OCI-LY1 (cell line): ENCODE measurements at regions not wholly inside any gene's neighbourhood (a gene's known extent, or its start where the extent isn't known, plus 50 kb on each side); places are given as distances from the start of the nearest gene placed in this dataset.
A peak's percentile ranks its signal among the peaks of the same experiment; 100 is the strongest.

Experiments used
- H2AFZ ChIP-seq: fragments of 200-600 bp; sonication (generic), shearing (Covaris generic); 2 replicates; pipeline ENCODE4 v1.6.0; 2014; ENCODE audit warnings: antibody characterized with exemption, mild to moderate bottlenecking, low read length
- H3F3A ChIP-seq: fragments of 200-600 bp; sonication (generic), shearing (Covaris generic); 2 replicates; pipeline ENCODE4 v1.6.0; 2014; ENCODE audit warnings: mild to moderate bottlenecking, antibody characterized with exemption, low read length, moderate library complexity; ENCODE audit not compliant: insufficient read depth
- H3K27ac ChIP-seq: fragments of 200-600 bp; sonication (generic); 2 replicates; pipeline ENCODE4 v1.5.1; 2014; ENCODE audit warnings: low read length, mixed run types, mild to moderate bottlenecking, low read depth; ENCODE audit not compliant: poor library complexity, severe bottlenecking
- H3K27me3 ChIP-seq: fragments of 200-600 bp; sonication (generic); 2 replicates; pipeline ENCODE4 v1.6.0; 2014; ENCODE audit warnings: antibody characterized with exemption, mild to moderate bottlenecking, low read length, moderate library complexity; ENCODE audit not compliant: insufficient read depth
- H3K36me3 ChIP-seq: fragments of 200-600 bp; sonication (generic); 2 replicates; pipeline ENCODE4 v1.6.1; 2014; ENCODE audit warnings: mild to moderate bottlenecking, antibody characterized with exemption, low read length, moderate library complexity, mixed read lengths; ENCODE audit not compliant: insufficient read depth
- H3K4me1 ChIP-seq: fragments of 200-600 bp; sonication (generic); 2 replicates; pipeline ENCODE4 v1.5.1; 2014; ENCODE audit warnings: mild to moderate bottlenecking, low read length, moderate library complexity; ENCODE audit not compliant: insufficient read depth, severe bottlenecking
- H3K4me2 ChIP-seq: fragments of 200-600 bp; sonication (generic), shearing (Covaris generic); 2 replicates; pipeline ENCODE4 v1.6.1; 2014; ENCODE audit warnings: low read length
- H3K4me3 ChIP-seq: fragments of 200-600 bp; sonication (generic); 2 replicates; pipeline ENCODE4 v1.5.1; 2014; ENCODE audit warnings: low read length, low read depth, mild to moderate bottlenecking, mixed read lengths; ENCODE audit not compliant: poor library complexity, severe bottlenecking
- H3K79me2 ChIP-seq: fragments of 200-600 bp; shearing (Covaris generic); 2 replicates; pipeline ENCODE4 v1.6.1; 2016; ENCODE audit warnings: mixed run types, low read length, mixed read lengths; ENCODE audit not compliant: insufficient read depth
- H3K9ac ChIP-seq: fragments of 200-600 bp; sonication (generic), shearing (Covaris generic); 2 replicates; pipeline ENCODE4 v1.6.1; 2014; ENCODE audit warnings: mild to moderate bottlenecking, low read length, mixed read lengths
- H3K9me2 ChIP-seq: fragments of 200-600 bp; sonication (generic), shearing (Covaris generic); 2 replicates; pipeline ENCODE4 v1.6.1; 2014; ENCODE audit warnings: low read depth, mild to moderate bottlenecking, low read length, mixed read lengths
- H3K9me3 ChIP-seq: fragments of 200-600 bp; shearing (Covaris generic); 2 replicates; pipeline ENCODE4 v1.6.1; 2014; ENCODE audit warnings: low read length, mixed read lengths
- H4K20me1 ChIP-seq: fragments of 200-600 bp; sonication (generic), shearing (Covaris generic); 2 replicates; pipeline ENCODE4 v1.6.0; 2016; ENCODE audit warnings: mild to moderate bottlenecking, low read length; ENCODE audit not compliant: insufficient read depth
- EZH2 ChIP-seq: fragments of 200-600 bp; sonication (generic), shearing (Covaris generic); IDR thresholded peaks from 2 replicates; pipeline ENCODE4 v1.8.0; 2017; ENCODE audit warnings: borderline replicate concordance, mixed run types, mild to moderate bottlenecking, antibody characterized with exemption, low read length, moderate library complexity, mixed read lengths
- TF ChIP-seq, protein P1 (sequence below): fragments of 200-600 bp; sonication (generic), shearing (Covaris generic); IDR thresholded peaks from 2 replicates; pipeline ENCODE4 v1.5.1; 2017; ENCODE audit warnings: mild to moderate bottlenecking, antibody characterized with exemption, low read length, moderate library complexity, mixed read lengths

DNA sequence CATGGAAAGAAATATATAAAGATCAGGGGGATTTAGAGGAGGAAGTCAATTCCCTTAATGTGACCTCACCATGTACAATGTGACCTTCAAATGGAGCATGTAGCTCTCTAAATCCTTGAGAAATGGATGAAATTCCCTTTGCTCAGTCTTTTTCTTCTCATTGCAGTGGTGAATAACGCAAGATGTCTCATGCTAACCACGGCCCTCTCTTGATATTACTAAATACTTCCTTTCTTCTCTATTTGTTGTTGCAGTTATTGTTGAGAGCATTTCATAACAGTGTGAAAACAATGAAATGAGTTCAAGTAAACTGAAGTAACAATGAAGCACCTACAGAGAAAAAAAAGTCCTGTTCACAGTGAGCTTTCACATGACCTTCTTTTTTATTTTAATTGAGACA lies 55.6 kb downstream of the ZNF281 start:
- Histone ChIP-seq H3K4me2 (no peak overlapping the region), H4K20me1 (no peaks in the 10 kb centered on the region), H3K9me2 (no peaks in the 10 kb centered on the region), H3K9me3 (no peaks in the 10 kb centered on the region), H3K27me3 (no peaks in the 10 kb centered on the region), H3K36me3 (no peaks in the 10 kb centered on the region), H3F3A (no peaks in the 10 kb centered on the region), H3K4me1 (peaks cover 7% of the 10 kb centered on the region), H3K4me3 (no peak overlapping the region), H3K27ac (no peak overlapping the region), H3K79me2 (no peaks in the 10 kb centered on the region), H3K9ac (no peak overlapping the region), H2AFZ (no peak overlapping the region)
- TF ChIP-seq, protein P1, sequence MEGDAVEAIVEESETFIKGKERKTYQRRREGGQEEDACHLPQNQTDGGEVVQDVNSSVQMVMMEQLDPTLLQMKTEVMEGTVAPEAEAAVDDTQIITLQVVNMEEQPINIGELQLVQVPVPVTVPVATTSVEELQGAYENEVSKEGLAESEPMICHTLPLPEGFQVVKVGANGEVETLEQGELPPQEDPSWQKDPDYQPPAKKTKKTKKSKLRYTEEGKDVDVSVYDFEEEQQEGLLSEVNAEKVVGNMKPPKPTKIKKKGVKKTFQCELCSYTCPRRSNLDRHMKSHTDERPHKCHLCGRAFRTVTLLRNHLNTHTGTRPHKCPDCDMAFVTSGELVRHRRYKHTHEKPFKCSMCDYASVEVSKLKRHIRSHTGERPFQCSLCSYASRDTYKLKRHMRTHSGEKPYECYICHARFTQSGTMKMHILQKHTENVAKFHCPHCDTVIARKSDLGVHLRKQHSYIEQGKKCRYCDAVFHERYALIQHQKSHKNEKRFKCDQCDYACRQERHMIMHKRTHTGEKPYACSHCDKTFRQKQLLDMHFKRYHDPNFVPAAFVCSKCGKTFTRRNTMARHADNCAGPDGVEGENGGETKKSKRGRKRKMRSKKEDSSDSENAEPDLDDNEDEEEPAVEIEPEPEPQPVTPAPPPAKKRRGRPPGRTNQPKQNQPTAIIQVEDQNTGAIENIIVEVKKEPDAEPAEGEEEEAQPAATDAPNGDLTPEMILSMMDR: no peak
- no peak for TF ChIP-seq EZH2

DNA sequence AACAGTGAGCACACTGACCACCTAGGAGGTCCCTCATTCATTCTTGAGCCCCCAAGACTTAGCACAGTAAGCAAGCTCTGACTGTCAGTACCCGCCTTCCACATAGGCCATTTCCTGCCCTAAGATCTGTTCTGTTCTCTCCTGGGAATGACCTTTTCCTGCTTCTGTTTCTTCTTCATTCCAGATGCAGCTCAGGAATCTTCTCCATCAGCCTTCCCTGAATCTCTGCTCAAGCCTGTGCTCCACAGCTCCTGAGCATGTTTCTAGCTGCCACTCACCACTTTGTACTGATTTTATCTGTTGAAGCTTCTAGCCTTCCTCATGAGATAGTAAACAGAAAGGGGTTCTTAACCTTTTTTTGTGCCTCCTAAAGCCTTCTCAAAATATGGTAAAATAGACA lies 56.6 kb downstream of the ZNF281 start:
- no peak overlapping the region for H2AFZ ChIP-seq
- H3K27me3 ChIP-seq: no peaks in the 10 kb centered on the region
- H3K4me3 ChIP-seq: no peak overlapping the region
- H3K9ac ChIP-seq: no peak overlapping the region
- TF ChIP-seq, protein P1: no peak
- no peak for TF ChIP-seq EZH2
- no peaks in the 10 kb centered on the region for H3K36me3 ChIP-seq
- H4K20me1 ChIP-seq: no peaks in the 10 kb centered on the region
- H3K4me1 ChIP-seq: peaks cover 7% of the 10 kb centered on the region
- no peaks in the 10 kb centered on the region for H3K9me2 ChIP-seq
- no peaks in the 10 kb centered on the region for H3K79me2 ChIP-seq
- H3K27ac ChIP-seq: no peak overlapping the region
- H3K9me3 ChIP-seq: no peaks in the 10 kb centered on the region
- no peak overlapping the region for H3K4me2 ChIP-seq
- H3F3A ChIP-seq: no peaks in the 10 kb centered on the region

DNA sequence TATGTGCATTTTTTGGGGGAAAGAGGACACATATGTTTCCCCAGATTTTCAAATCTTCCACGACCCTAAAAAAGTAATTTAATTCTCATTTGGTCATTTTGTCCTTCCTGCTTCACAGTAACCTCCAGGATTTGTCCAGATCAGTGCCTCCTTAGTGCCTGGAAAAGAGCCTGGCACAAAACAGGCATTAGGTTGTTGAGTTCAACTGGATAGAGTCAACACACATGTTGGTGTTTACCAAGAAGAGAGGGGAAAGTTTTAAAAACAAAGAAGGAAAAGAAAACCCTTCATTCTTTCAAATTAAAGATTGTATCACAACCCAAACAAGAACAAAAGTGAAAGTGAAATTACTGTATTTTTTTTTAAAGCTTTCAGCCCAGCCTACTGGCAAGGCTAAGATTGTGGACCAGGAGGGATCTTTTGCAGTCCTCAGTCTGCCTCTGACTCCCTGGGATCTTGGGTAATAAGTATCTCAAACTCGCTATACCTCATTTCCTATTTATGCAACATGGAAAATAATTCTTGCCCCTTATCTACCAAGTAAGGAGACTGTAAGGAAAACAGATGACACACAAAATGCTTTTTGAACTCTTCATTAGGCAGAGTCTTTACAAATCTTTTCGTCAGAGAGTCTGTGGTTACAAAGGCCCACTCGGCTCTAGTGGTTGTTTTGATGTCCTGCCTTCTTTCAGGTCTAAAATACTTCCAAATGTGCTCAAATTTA lies 57.8 kb downstream of the ZNF281 start:
- Histone ChIP-seq H3K36me3 (no peaks in the 10 kb centered on the region), H3K4me2 (peak overlapping the region; percentile 19; the same call in 1 of the 2 replicates), H3K9ac (no peak overlapping the region), H3F3A (no peaks in the 10 kb centered on the region), H3K27me3 (no peaks in the 10 kb centered on the region), H2AFZ (no peak overlapping the region; the same call in 1 of the 2 replicates), H3K27ac (no peak overlapping the region), H3K79me2 (no peaks in the 10 kb centered on the region), H3K4me1 (peaks cover 7% of the 10 kb centered on the region), H3K9me2 (no peaks in the 10 kb centered on the region), H4K20me1 (no peaks in the 10 kb centered on the region), H3K4me3 (no peak overlapping the region), H3K9me3 (no peaks in the 10 kb centered on the region)
- TF ChIP-seq EZH2: no peak
- TF ChIP-seq, protein P1: no peak
